GM21360 (cell line): ENCODE measurements at regions not wholly inside any gene's neighbourhood (a gene's known extent, or its start where the extent isn't known, plus 50 kb on each side); places are given as distances from the start of the nearest gene placed in this dataset.

Experiments used
- ATAC-seq: cut with Tn5 transposase; IDR thresholded peaks from one replicate; pipeline ENCODE4 v1.9.1; 2021; ENCODE audit warnings: mild to moderate bottlenecking, moderate library complexity; ENCODE audit not compliant: unreplicated experiment

DNA sequence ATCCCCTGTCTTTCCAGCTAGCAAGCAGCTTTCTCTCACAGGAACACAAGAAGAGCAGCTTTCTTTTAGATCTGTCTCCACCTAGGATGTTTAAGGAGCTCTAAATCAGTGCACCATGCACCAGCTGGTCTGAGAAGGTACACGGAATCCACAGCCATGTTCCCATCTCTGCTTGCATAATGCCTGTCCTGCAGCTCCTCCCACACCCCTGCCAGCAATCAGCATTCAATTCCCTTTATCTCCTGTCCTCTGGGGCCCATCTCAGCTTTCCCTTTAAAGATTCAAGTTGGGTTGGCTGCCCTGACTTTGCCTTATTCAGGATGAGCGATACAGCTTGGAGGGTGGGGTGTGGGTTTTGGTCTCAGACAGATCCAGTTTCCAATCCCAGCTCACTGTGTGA, 826.3 kb downstream of the BCL11B start:
- no peak for ATAC-seq

DNA sequence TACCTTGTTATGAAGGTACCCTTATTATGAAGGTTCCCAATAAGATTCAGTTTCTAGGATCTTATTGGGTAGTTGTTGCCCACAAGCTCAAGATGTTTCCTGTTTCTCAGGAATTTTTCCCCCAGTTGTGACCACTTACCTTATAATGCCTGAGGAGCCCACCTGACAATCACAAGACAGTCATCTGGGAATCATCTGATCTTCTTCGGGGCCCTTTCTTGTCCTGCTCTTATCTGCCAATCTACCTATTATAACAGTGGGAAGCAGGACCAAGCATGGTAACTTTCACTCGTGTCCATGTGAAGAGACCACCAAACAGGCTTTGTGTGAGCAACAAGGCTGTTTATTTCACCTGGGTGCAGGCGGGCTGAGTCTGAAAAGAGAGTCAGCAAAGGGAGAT, 825.5 kb downstream of the BCL11B start:
- no peak for ATAC-seq

DNA sequence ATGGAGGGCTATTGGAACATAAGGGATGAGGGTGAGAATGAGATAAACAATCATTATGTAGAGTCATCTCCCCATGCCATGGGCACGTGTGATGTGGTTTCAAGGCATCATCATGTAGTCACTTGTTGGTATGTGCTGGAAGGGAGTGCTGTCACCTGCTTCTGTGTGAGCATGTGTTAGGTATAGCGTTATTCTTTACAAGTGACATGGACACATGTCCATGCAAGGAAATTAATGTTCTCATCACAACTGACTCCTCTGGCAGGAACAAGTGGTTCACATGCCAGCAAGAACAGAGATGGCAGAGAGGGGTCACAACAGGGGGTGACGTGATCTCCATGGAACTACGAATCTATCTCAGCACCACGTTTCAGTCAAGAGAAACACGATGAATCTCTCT, 815.8 kb downstream of the BCL11B start:
- no peak for ATAC-seq

DNA sequence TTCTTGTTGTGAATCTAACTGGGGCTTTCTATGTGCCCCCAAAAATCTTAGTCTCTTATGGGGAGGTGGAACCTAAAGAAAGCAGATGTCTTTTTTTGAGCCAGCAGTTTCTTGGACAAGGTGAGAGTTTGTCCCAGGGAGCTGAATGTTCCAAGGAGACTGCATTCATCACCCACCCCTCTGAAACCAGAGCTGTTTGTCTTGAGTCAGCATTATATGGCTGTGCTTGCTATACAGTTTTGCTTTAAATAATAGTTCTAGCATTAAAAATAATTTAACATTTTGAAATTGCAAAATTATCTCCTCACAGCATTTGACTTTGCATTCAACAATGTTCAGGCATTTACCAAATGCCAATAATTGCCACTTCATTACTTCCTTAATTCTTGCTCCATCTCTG, 813.3 kb downstream of the BCL11B start:
- no peak for ATAC-seq

DNA sequence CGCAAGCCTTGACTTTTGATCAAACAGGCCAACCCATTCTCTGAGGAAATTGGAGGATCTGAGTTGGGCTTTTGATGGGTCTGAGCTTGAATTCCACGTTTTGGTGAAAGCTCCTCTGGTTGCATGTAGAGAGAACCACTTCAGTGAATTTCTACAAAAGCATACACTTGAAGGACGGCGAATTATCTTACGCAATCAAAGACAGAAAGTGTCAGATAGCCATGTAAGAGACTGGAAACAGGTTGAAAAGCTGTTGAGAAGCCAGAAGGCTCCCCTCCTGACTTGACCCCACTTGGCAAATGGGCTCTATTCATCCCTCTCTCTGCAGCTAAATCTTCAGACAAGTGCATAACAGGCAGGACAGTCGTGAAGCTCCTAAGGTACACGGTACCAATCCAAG, 809.1 kb downstream of the BCL11B start:
- ATAC-seq: no peak

DNA sequence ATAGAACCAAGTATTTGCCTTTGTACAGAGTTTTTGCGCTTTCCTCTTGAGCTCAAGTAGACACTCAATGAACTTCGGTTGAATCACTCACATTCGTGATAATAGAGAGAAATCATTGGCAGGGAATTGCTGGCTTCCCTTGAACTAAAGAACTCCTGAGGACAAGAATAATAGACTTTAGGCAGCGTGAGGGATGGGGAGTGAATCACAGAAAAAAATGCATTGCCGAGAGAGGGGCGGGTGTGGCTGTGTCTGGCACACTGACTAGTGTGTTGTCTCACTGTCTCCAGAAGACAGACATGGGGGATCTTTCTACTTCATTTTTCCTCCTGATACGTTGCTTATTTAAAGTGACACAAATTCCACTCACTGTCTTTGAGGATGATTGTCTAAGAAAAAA, 805.2 kb downstream of the BCL11B start:
- no peak for ATAC-seq

DNA sequence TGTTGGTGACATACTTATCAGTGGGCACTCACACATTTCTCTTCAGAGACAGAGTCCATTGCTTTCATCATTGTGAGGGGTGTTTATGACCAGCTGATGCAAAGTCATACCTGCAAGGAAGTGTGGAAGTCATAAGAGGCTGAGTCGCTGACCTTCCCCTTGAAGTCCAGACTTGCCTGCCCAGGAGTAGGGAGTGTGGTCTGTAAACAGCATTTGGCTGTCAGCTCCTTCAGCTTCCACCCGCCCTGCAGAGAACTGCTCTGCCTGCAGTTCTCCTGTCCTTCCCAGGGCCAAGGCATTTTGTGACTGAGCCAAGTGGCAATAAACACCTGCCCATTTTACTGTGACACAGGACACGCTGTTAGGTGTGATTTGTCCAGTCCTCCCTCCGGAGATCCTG, 801.3 kb downstream of the BCL11B start:
- ATAC-seq: no peak

DNA sequence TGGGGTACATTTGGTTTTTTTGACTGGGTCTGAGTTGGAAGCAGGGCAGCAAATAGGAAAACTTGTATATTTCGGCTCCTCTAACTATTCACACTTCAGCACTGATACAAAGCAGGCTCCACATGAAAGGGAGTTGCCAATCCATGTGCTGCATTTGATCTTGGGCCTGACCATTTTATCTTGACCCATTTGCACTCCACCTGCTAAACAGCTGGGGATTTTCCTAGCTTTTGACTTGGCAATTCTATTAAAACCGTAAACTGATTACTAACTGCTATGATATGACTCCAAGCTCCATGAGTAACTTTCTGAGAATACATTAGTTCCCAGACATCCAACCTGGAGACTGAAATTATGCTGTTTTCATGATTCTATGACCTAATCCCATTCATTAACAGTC, 797.1 kb downstream of the BCL11B start:
- ATAC-seq: no peak

DNA sequence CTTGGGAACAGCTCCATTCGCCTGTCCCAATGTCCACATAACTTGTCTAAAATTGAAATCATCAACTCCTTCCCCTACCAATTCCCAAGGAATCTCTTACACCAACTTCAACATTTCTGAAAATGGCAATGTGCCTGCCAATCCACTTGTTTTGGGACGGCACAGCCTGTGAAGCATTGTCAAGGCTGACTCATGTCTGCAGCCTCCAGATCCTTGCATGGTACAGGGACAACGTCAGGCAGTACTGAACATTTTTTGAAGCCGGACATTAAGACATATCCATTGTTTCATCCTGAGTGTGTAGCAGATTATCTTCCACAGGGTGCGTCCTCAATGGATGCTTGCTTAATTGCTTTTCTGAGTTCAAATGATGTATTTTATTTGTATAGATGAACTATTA, 794.1 kb downstream of the BCL11B start:
- no peak for ATAC-seq

DNA sequence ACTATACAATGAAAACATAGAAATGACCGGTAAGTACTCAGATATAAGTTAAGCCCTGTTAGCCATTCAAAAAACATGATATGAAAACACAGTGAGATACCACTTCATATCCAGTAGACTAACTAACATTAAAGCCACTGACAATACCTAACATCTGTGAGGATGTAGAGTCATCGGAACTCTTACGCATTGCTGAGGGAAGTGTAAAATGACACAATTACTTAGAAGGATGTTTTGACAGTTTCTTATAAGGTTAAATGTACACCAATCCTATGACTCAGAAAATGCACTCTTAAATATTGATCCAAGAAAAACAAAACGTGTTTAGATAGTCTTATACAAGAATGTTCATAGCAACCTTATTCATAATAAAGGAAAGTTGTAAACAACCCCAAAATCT, 782.9 kb downstream of the BCL11B start:
- no peak for ATAC-seq

DNA sequence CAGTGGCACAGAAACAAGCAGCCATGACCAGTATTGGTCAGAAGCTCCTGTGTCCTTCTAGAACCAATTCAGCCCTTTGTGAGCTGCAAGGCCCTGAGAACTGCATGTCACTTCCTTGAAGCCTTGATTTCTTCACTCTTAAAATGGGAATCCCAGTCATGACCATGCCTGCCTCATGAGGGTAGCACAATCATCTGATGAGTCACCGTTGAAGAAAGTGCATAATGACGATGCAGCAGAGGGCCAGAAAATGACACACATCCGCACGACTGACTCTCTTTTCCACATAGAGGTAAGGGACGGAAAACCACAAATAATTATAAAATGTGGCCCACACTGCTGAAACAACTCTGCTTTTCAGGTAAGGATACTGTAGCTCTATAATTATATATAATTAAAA, 777.4 kb downstream of the BCL11B start:
- no peak for ATAC-seq

DNA sequence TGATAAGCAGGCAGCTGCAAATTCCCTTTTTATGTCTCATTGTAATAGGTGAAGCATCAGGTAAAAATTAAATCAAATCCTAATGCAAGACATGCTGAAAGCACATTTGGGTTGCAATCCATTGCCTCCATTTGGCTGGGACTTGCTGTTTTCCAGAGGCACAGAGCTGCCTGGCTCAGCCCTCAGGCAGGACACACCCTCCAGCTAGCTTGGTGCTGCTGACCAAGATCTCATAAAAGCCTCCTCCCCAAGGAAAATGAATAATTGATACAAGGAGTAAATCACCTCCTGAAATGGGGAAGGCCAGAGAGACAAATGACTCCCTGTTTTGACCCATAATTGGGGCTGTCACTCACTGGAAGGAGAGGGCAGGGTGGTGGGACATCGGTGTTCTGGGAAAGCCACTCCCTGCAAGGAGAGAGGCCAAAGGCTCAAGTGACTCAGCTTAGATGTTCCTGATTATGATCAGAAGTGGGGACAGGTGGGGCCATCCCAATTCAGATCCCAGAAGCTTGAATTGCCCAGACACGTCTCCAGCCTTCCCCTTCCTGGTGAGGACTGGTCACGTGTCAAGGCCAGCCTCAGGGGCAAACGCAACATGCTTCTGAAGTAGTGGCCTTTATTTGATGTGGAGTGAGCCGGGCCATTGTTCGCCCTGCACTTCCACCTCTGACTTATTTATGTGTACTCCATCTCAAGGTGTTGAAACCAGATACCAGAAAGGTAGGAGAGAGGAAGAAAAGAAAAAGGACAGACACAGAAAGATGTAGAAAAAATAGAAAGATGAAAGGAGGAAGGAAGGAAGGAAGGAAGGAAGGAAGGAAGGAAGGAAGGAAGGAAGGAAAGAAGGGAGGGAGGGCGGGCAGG, 773.7 kb downstream of the BCL11B start:
- no peak for ATAC-seq

DNA sequence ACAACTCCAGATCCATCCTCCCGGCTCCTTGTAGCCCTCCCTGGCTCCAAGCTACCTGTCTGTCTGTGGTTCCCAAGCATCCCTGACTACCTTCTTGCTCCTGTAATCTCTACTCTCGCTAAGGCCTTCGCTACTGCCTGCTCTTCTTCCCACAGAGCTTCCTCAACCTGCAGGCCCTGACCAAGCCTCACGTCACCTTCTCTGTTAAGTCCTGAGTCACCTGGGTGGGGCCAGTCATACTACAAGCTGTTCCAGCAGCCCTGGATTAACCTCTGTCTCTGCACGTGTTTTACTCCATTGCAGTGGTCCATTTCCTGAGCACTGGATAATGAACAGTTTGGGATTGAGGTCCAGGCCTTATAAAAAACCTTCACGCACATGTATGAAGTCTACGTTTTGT, 770.7 kb downstream of the BCL11B start:
- no peak for ATAC-seq

DNA sequence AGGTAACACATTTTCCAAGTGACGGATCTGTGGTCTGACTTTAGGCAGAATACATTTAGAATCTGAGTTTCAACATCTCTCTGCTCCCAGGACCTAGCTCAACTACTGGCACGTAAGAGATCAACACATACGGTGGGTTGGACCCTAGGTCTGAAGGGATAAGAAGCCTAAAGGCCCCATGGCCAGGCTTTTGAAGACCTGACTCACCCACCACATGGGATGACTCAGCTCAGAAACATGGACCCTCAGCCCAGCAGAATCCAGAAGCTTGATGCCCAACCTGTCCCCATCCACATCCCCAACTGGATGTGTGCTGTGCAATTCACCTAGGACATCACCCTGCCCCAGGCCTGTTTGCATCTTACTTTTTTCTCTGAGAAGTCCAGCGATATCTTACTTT, 770.2 kb downstream of the BCL11B start:
- no peak for ATAC-seq

DNA sequence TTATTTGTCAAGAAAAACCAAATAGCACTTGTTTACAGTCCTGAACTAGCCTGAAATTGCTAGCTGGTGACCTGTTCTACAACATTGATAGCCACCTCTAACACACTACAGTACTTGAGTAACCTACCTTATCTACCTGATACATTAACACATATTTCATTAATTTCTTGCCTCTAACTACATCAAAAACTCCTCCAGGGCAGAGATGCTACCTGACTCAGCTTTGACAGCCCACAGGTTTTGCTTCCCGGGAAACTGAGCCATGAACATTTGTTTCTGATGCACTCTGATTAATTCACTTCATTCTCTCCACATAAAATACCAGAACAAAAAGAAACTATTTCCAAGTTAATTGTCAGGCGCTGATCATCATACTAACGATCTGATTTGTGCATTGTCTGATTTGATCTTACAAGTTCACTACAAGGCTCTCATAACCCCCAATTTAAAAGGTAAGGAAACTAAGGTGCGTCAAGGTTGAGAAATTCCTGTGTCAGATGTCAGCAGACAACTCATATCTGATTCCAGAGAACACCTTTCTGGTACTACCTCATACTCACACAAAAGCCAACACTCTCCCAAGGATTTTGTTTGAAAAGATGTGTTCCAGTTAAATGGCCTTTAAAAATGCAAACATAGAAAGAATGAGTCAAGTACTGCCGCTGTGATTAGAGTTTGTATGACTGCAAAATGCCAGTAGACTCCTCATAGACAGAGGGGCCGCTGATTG, 768.7 kb downstream of the BCL11B start:
- no peak for ATAC-seq

DNA sequence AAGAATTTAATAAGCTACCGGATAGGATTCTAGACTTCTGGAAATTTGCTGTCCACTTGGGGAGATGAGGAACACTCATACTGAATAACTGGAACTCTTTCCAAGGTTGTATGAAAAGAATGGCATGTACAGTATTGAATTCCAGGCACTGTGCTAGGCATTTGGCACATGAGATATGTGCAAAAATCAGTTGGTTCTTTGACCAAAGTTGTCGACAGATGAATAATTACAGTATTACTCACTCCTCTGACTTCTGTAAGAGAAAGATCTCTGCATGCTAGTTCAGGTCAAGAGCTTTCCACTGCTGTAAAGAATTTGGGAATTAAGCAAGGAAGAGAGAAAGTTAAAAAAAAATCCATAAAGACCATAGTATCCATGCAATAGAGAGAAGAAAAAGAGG, 764.7 kb downstream of the BCL11B start:
- ATAC-seq: no peak

DNA sequence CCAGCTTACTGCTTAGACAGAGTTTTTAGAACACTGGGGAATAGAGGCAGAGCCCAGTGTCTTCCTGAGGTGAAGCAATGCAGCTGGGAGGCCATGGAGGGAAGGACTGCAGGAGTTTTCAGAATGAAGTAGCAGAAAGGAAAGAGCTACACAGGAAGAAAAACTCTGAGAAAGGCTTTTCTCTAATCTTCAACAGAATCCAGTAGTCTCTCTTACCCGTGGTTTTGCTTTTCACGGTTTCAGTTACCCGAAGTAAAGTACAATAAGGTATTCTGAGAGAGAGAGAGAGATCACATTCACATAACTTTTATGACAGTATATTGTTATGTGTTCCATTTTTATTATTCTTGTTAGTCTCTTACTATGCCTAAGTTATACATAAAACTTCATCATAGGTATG, 761.6 kb downstream of the BCL11B start:
- ATAC-seq: no peak

DNA sequence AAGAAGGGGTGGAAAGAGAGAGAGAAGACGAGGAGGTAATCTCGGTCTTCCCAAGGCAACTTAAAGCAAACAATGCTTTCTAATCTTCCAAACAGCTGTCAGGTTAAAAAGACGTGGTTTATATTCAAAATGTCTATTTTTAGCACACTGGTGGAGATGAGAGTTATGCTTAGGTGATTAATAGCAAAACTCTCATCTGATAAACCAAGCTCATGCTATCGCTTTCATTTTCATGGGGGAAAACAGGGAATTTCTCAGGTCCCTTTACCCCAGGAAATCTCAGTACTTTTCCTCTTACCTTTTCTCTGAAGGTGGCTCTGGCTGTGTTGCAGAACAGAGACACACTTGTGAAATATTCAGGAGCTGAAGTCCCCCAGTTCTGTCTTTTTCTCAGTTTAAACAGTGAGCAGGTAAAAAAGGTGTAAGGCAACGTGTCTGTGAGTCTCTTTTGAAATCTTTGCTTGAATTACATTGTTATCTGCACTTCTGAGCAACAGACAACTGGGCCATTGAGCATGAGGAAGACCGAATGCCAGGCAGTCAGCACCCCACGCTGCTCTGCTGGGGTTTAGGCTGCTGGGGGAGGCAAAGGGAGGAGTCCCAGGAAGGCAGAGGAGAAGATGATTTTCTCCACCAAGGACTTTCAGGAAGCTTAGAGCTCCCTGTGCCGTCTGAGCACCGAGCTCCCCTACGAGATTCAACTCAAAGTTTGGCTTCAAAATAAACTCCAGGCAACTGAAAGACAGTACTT, 759.3 kb downstream of the BCL11B start:
- no peak for ATAC-seq

DNA sequence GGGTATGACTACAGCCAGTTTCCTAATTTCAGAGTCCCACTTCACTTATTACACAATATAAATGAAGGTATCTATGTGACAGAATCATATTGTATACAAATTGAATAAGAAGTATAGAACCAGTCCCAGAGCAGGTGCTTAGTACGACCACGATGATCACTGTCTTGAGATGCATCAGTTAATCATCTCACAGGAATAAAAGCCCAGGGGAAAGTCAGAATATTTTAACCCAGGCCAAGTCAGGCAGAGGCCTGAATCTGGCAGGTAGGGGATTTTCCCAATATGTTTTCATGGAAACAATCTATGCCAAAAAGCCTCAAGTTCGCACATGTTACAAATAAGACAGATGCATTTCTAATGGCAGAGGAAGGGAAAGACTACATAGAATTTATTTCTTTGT, 758.4 kb downstream of the BCL11B start:
- no peak for ATAC-seq

DNA sequence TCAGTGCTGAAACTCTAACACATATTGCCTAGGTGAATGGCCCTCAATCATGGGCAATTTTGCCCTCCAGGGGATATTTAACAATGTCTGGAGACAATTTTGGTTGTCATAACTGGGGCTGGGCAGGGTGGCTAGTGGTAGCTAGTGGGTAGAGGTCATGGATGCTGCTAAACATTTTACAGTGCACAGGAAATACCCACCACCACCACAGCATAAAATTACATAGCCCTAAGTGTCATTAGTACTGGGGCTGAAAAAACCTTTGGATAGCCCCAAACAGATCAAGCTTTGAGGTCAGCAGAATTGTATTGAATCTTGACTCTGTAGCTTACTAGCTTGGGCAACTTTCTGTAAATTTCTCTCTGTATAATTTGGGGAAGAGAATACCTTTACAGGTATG, 758.0 kb downstream of the BCL11B start:
- no peak for ATAC-seq

DNA sequence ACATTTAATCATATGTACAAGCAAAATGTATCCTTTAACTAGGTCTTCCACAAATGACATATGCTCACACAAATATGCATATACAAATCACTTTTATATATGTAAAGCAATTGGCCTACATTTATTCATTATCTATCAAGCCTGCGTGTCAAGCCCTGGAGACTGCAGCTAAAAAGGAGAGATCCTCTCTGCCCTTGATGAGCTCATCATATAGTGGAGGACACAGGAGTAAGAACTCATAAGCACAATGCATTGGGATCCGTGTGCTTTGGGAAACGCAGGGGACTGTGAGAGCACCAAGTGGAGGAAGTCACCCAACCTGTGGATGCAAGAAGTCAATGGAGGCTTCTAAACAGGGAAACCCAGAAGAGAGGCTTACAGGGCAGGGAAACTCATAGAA, 735.7 kb downstream of the BCL11B start:
- ATAC-seq: no peak

DNA sequence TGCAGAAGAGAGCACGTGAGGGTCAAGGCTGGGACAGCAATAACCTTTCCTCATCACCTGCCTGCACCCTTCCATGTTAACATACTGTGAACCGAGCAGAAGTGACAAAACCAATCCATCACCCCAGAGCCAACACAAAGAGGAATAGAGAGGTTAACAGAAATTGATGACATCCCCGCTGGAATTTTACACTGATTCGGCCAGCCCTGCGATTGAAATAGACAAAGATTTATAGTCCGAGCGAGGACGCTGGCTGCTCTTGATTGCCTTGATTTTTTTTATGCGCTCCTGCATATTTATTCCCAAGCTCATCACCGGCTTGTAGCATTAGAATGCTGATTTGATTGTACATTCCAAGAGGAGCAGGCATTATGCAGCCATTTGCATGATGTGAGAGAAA, 729.7 kb downstream of the BCL11B start:
- no peak for ATAC-seq
